Glutamatergic neuron (in vitro differentiated cells): ENCODE measurements at regions not wholly inside any gene's neighbourhood (a gene's known extent, or its start where the extent isn't known, plus 50 kb on each side); places are given as distances from the start of the nearest gene placed in this dataset.

Source experiments
- DNase-seq: peaks from one replicate; pipeline ENCODE4 v3.0.0; 2022
- H3K27ac Mint-ChIP-seq: one replicate; pipeline ENCODE4 v1.8.0; 2020; ENCODE audit warnings: mild to moderate bottlenecking, mixed read lengths, inconsistent platforms; ENCODE audit not compliant: unreplicated experiment
- H3K27me3 Mint-ChIP-seq: one replicate; pipeline ENCODE4 v1.8.0; 2020; ENCODE audit warnings: mild to moderate bottlenecking, moderate library complexity, mixed read lengths, inconsistent platforms; ENCODE audit not compliant: unreplicated experiment
- H3K36me3 Mint-ChIP-seq: one replicate; pipeline ENCODE4 v1.8.0; 2020; ENCODE audit warnings: mild to moderate bottlenecking, mixed read lengths, inconsistent platforms; ENCODE audit not compliant: unreplicated experiment
- H3K4me1 Mint-ChIP-seq: one replicate; pipeline ENCODE4 v1.8.0; 2020; ENCODE audit warnings: mild to moderate bottlenecking, low read depth, mixed read lengths, inconsistent platforms; ENCODE audit not compliant: unreplicated experiment
- H3K4me3 Mint-ChIP-seq: one replicate; pipeline ENCODE4 v1.8.0; 2020; ENCODE audit warnings: mild to moderate bottlenecking, mixed read lengths, inconsistent platforms; ENCODE audit not compliant: unreplicated experiment
- H3K9me3 Mint-ChIP-seq: one replicate; pipeline ENCODE4 v1.8.0; 2020; ENCODE audit warnings: mild to moderate bottlenecking, moderate library complexity, mixed read lengths, inconsistent platforms; ENCODE audit not compliant: unreplicated experiment
- CTCF ChIP-seq: fragments of 200-600 bp; sonication (generic); IDR thresholded peaks from one replicate; pipeline ENCODE4 v1.5.0; 2021; ENCODE audit not compliant: partially characterized antibody, unreplicated experiment

GRCh38 chr1:79472067-79472656 lies 465.6 kb upstream of the ADGRL4 start:
- Mint-ChIP-seq H3K4me1 (no peaks in the 10 kb centered on the region), H3K4me3 (no peak overlapping the region), H3K27ac (no peak overlapping the region), H3K36me3 (no peaks in the 10 kb centered on the region), H3K27me3 (no peaks in the 10 kb centered on the region), H3K9me3 (no peaks in the 10 kb centered on the region)
- DNase-seq, result no peak
- no peak for TF ChIP-seq CTCF

- no peak for DNase-seq
- Mint-ChIP-seq H3K27me3 (peaks cover 2% of the 10 kb centered on the region), H3K4me1 (no peaks in the 10 kb centered on the region), H3K27ac (no peak overlapping the region), H3K9me3 (no peaks in the 10 kb centered on the region), H3K4me3 (no peak overlapping the region), H3K36me3 (no peaks in the 10 kb centered on the region)
- no peak for TF ChIP-seq CTCF
Observed at GRCh38 chr1:79469139-79469538, 462.6 kb upstream of the ADGRL4 start.

GRCh38 chr1:79460773-79461436 lies 454.4 kb upstream of the ADGRL4 start:
- no peaks in the 10 kb centered on the region for H3K9me3 Mint-ChIP-seq
- H3K4me3 Mint-ChIP-seq, result no peak overlapping the region
- no peaks in the 10 kb centered on the region for H3K36me3 Mint-ChIP-seq
- peaks cover 2% of the 10 kb centered on the region for H3K27me3 Mint-ChIP-seq
- DNase-seq, result no peak
- no peaks in the 10 kb centered on the region for H3K4me1 Mint-ChIP-seq
- TF ChIP-seq CTCF, result no peak
- no peak overlapping the region for H3K27ac Mint-ChIP-seq

- Mint-ChIP-seq H3K27ac (no peak overlapping the region), H3K36me3 (no peaks in the 10 kb centered on the region), H3K4me3 (no peak overlapping the region), H3K27me3 (no peaks in the 10 kb centered on the region), H3K4me1 (no peaks in the 10 kb centered on the region), H3K9me3 (no peaks in the 10 kb centered on the region)
- DNase-seq, result no peak
- no peak for TF ChIP-seq CTCF
Observed at GRCh38 chr1:79457562-79458224, 451.2 kb upstream of the ADGRL4 start.

- no peak for DNase-seq
- no peaks in the 10 kb centered on the region for H3K36me3 Mint-ChIP-seq
- no peaks in the 10 kb centered on the region for H3K27me3 Mint-ChIP-seq
- no peak overlapping the region for H3K4me3 Mint-ChIP-seq
- H3K9me3 Mint-ChIP-seq, result no peaks in the 10 kb centered on the region
- no peak overlapping the region for H3K27ac Mint-ChIP-seq
- no peak for TF ChIP-seq CTCF
- H3K4me1 Mint-ChIP-seq, result no peaks in the 10 kb centered on the region
Observed at GRCh38 chr1:79448426-79448825, 441.9 kb upstream of the ADGRL4 start.
